Parathyroid adenoma (tissue), 2 donors: ENCODE measurements at regions not wholly inside any gene's neighbourhood (a gene's known extent, or its start where the extent isn't known, plus 50 kb on each side); places are given as distances from the start of the nearest gene placed in this dataset.

ENCODE experiments used
- H2AFZ ChIP-seq: fragments of 300-600 bp; sonication (generic); one replicate; pipeline ENCODE4 v1.7.0; 2017; ENCODE audit warnings: antibody characterized with exemption, mild to moderate bottlenecking
- H3K27ac ChIP-seq: fragments of 300-600 bp; sonication (generic); one replicate; pipeline ENCODE4 v1.7.0; 2017
- H3K27me3 ChIP-seq: fragments of 300-600 bp; sonication (generic); one replicate; pipeline ENCODE4 v1.7.0; 2017; ENCODE audit warnings: low read length; ENCODE audit not compliant: control insufficient read depth, insufficient read depth
- H3K36me3 ChIP-seq: fragments of 300-600 bp; sonication (generic); one replicate; pipeline ENCODE4 v1.7.0; 2017; ENCODE audit warnings: low read length; ENCODE audit not compliant: control insufficient read depth, insufficient read depth
- H3K4me1 ChIP-seq: fragments of 300-600 bp; sonication (generic); one replicate; pipeline ENCODE4 v1.7.0; 2017; ENCODE audit warnings: control low read depth
- H3K4me2 ChIP-seq: fragments of 300-600 bp; sonication (generic); one replicate; pipeline ENCODE4 v1.7.0; 2017; ENCODE audit warnings: low read length
- H3K4me3 ChIP-seq: fragments of 300-600 bp; sonication (generic); one replicate; pipeline ENCODE4 v1.7.0; 2017; ENCODE audit warnings: low read depth, low read length
- H3K79me2 ChIP-seq: fragments of 300-600 bp; sonication (generic); one replicate; pipeline ENCODE4 v1.7.0; 2017; ENCODE audit warnings: control low read depth
- H3K9ac ChIP-seq: fragments of 300-600 bp; sonication (generic); one replicate; pipeline ENCODE4 v1.7.0; 2017; ENCODE audit warnings: mild to moderate bottlenecking
- H3K9me3 ChIP-seq: fragments of 300-600 bp; sonication (generic); one replicate; pipeline ENCODE4 v1.7.0; 2017; ENCODE audit warnings: low read length; ENCODE audit not compliant: control insufficient read depth
- CTCF ChIP-seq: fragments of 300-600 bp; sonication (generic); IDR thresholded peaks from one replicate; pipeline ENCODE4 v1.7.0; 2017; ENCODE audit warnings: antibody characterized with exemption, mild to moderate bottlenecking
- donor health status: primary hyperparathyroidism.

GRCh38 chr1:227391879-227392278 lies 73.6 kb upstream of the CDC42BPA start:
- Histone ChIP-seq H3K27me3 (no peaks in the 10 kb centered on the region), H3K36me3 (no peaks in the 10 kb centered on the region), H3K4me3 (no peak overlapping the region), H3K9me3 (no peaks in the 10 kb centered on the region), H2AFZ (no peak overlapping the region), H3K79me2 (no peaks in the 10 kb centered on the region), H3K4me2 (no peak overlapping the region), H3K9ac (no peak overlapping the region), H3K27ac (no peak overlapping the region), H3K4me1 (no peaks in the 10 kb centered on the region)
- TF ChIP-seq CTCF, result no peak

GRCh38 chr1:227391211-227391610 lies 72.9 kb upstream of the CDC42BPA start:
- Histone ChIP-seq H3K4me3 (no peak overlapping the region), H3K27ac (no peak overlapping the region), H3K27me3 (no peaks in the 10 kb centered on the region), H3K36me3 (no peaks in the 10 kb centered on the region), H2AFZ (no peak overlapping the region), H3K4me1 (no peaks in the 10 kb centered on the region), H3K4me2 (no peak overlapping the region), H3K9me3 (no peaks in the 10 kb centered on the region), H3K9ac (no peak overlapping the region), H3K79me2 (no peaks in the 10 kb centered on the region)
- no peak for TF ChIP-seq CTCF

GRCh38 chr1:227390525-227390924 lies 72.2 kb upstream of the CDC42BPA start:
- no peak overlapping the region for H3K4me3 ChIP-seq
- H2AFZ ChIP-seq, result no peak overlapping the region
- no peak overlapping the region for H3K4me2 ChIP-seq
- no peak overlapping the region for H3K9ac ChIP-seq
- H3K79me2 ChIP-seq, result no peaks in the 10 kb centered on the region
- TF ChIP-seq CTCF, result no peak
- no peaks in the 10 kb centered on the region for H3K4me1 ChIP-seq
- no peak overlapping the region for H3K27ac ChIP-seq
- no peaks in the 10 kb centered on the region for H3K27me3 ChIP-seq
- no peaks in the 10 kb centered on the region for H3K36me3 ChIP-seq
- H3K9me3 ChIP-seq, result no peaks in the 10 kb centered on the region

GRCh38 chr1:227388214-227389168 lies 70.2 kb upstream of the CDC42BPA start:
- no peaks in the 10 kb centered on the region for H3K27me3 ChIP-seq
- no peaks in the 10 kb centered on the region for H3K4me1 ChIP-seq
- H3K4me2 ChIP-seq, result no peak overlapping the region
- H3K79me2 ChIP-seq, result no peaks in the 10 kb centered on the region
- H3K36me3 ChIP-seq, result no peaks in the 10 kb centered on the region
- H2AFZ ChIP-seq, result no peak overlapping the region
- no peaks in the 10 kb centered on the region for H3K9me3 ChIP-seq
- H3K27ac ChIP-seq, result no peak overlapping the region
- no peak overlapping the region for H3K4me3 ChIP-seq
- H3K9ac ChIP-seq, result no peak overlapping the region
- TF ChIP-seq CTCF, result no peak

GRCh38 chr1:227379555-227379892 lies 61.2 kb upstream of the CDC42BPA start:
- no peaks in the 10 kb centered on the region for H3K36me3 ChIP-seq
- H3K9ac ChIP-seq, result no peak overlapping the region
- no peak overlapping the region for H3K4me2 ChIP-seq
- no peaks in the 10 kb centered on the region for H3K4me1 ChIP-seq
- no peak for TF ChIP-seq CTCF
- no peaks in the 10 kb centered on the region for H3K79me2 ChIP-seq
- no peaks in the 10 kb centered on the region for H3K9me3 ChIP-seq
- H3K27me3 ChIP-seq, result no peaks in the 10 kb centered on the region
- no peak overlapping the region for H3K4me3 ChIP-seq
- no peak overlapping the region for H3K27ac ChIP-seq
- no peak overlapping the region for H2AFZ ChIP-seq
